H9 (cell line): ENCODE measurements at regions not wholly inside any gene's neighbourhood (a gene's known extent, or its start where the extent isn't known, plus 50 kb on each side); places are given as distances from the start of the nearest gene placed in this dataset.

Experiments
- DNase-seq: peaks from one replicate; pipeline ENCODE4 v3.0.0-alpha.2; 2017
- H2AFZ ChIP-seq: one replicate; pipeline ENCODE4 v1.6.1; 2013; ENCODE audit warnings: mild to moderate bottlenecking, low read length, control low read depth, moderate library complexity
- H2AK5ac ChIP-seq: 2 replicates; pipeline ENCODE4 v1.6.1; 2013; ENCODE audit warnings: low read length, control low read depth, mixed read lengths; ENCODE audit not compliant: insufficient read length
- H2BK120ac ChIP-seq: one replicate; pipeline ENCODE4 v1.6.1; 2013; ENCODE audit warnings: low read depth, mild to moderate bottlenecking, low read length, control low read depth, inconsistent platforms; ENCODE audit not compliant: poor library complexity, severe bottlenecking
- H2BK12ac ChIP-seq: 2 replicates; pipeline ENCODE4 v1.6.1; 2013; ENCODE audit warnings: low read length, control low read depth, mixed read lengths, low read depth; ENCODE audit not compliant: insufficient read length
- H2BK15ac ChIP-seq: 2 replicates; pipeline ENCODE4 v1.6.1; 2013; ENCODE audit warnings: low read depth, low read length, control low read depth
- H2BK20ac ChIP-seq: one replicate; pipeline ENCODE4 v1.6.1; 2013; ENCODE audit warnings: low read depth, mild to moderate bottlenecking, low read length, control low read depth, inconsistent platforms; ENCODE audit not compliant: poor library complexity, severe bottlenecking
- H2BK5ac ChIP-seq: 2 replicates; pipeline ENCODE4 v1.6.1; 2013; ENCODE audit warnings: low read length, control low read depth, mixed read lengths; ENCODE audit not compliant: insufficient read length
- H3K14ac ChIP-seq: 2 replicates; pipeline ENCODE4 v1.6.1; 2013; ENCODE audit warnings: low read length, control low read depth; ENCODE audit not compliant: insufficient read depth
- H3K18ac ChIP-seq: 2 replicates; pipeline ENCODE4 v1.6.1; 2013; ENCODE audit warnings: low read depth, mild to moderate bottlenecking, mixed read lengths, low read length, control low read depth; ENCODE audit not compliant: insufficient read length
- H3K23ac ChIP-seq: 2 replicates; pipeline ENCODE4 v1.6.1; 2013; ENCODE audit warnings: low read length, control low read depth, mixed read lengths, low read depth; ENCODE audit not compliant: insufficient read length
- H3K23me2 ChIP-seq: 2 replicates; pipeline ENCODE4 v1.6.1; 2013; ENCODE audit warnings: low read depth, mild to moderate bottlenecking, mixed read lengths, low read length, control low read depth; ENCODE audit not compliant: insufficient read length, poor library complexity, severe bottlenecking
- H3K27ac ChIP-seq: 2 replicates; pipeline ENCODE4 v1.5.1; 2013; ENCODE audit warnings: low read length, control low read depth, mixed read lengths, low read depth; ENCODE audit not compliant: insufficient read length
- H3K27me3 ChIP-seq: 2 replicates; pipeline ENCODE4 v1.6.1; 2013; ENCODE audit warnings: low read length, control low read depth, inconsistent platforms; ENCODE audit not compliant: insufficient read depth
- H3K4ac ChIP-seq: 2 replicates; pipeline ENCODE4 v1.6.1; 2013; ENCODE audit warnings: low read depth, mild to moderate bottlenecking, control low read depth, inconsistent platforms, low read length, moderate library complexity
- H3K4me1 ChIP-seq: 2 replicates; pipeline ENCODE4 v1.6.1; 2013; ENCODE audit warnings: low read length, control low read depth, inconsistent platforms; ENCODE audit not compliant: insufficient read depth
- H3K4me2 ChIP-seq: 2 replicates; pipeline ENCODE4 v1.6.1; 2013; ENCODE audit warnings: low read length, control low read depth, mixed read lengths; ENCODE audit not compliant: insufficient read length, insufficient read depth
- H3K56ac ChIP-seq: 2 replicates; pipeline ENCODE4 v1.6.1; 2013; ENCODE audit warnings: low read depth, mild to moderate bottlenecking, mixed read lengths, low read length, control low read depth; ENCODE audit not compliant: insufficient read length
- H3K79me1 ChIP-seq: 2 replicates; pipeline ENCODE4 v1.6.1; 2013; ENCODE audit warnings: low read depth, mild to moderate bottlenecking, moderate library complexity, low read length, control low read depth, inconsistent platforms; ENCODE audit not compliant: insufficient read depth, poor library complexity, severe bottlenecking
- H3K79me2 ChIP-seq: 2 replicates; pipeline ENCODE4 v1.6.1; 2013; ENCODE audit warnings: low read length, control low read depth, inconsistent platforms; ENCODE audit not compliant: insufficient read depth
- H3K9ac ChIP-seq: 2 replicates; pipeline ENCODE4 v1.6.1; 2013; ENCODE audit warnings: low read length, control low read depth, mixed read lengths; ENCODE audit not compliant: insufficient read length; ENCODE audit errors: extremely low read depth
- H3K9me3 ChIP-seq: one replicate; pipeline ENCODE4 v1.6.1; 2013; ENCODE audit warnings: low read depth, low read length, inconsistent platforms; ENCODE audit not compliant: control insufficient read depth
- H3T11ph ChIP-seq: one replicate; pipeline ENCODE4 v1.6.1; 2013; ENCODE audit warnings: mild to moderate bottlenecking, low read length, control low read depth, inconsistent platforms
- H4K20me1 ChIP-seq: one replicate; pipeline ENCODE4 v1.6.1; 2013; ENCODE audit not compliant: control insufficient read depth, insufficient read length, insufficient read depth
- H4K5ac ChIP-seq: 2 replicates; pipeline ENCODE4 v1.6.1; 2013; ENCODE audit warnings: low read depth, mild to moderate bottlenecking, mixed read lengths, low read length, control low read depth; ENCODE audit not compliant: insufficient read length
- H4K8ac ChIP-seq: replicated peaks from 2 replicates; pipeline ENCODE4 v1.6.1; 2013; ENCODE audit warnings: low read length, control low read depth, mixed read lengths, low read depth; ENCODE audit not compliant: insufficient read length
- H4K91ac ChIP-seq: 2 replicates; pipeline ENCODE4 v1.6.1; 2013; ENCODE audit warnings: low read depth, mild to moderate bottlenecking, moderate library complexity, mixed read lengths, low read length, control low read depth; ENCODE audit not compliant: insufficient read length
- H3K27ac Mint-ChIP-seq, 3 experiments: 2 replicates in 2 of 3; 3 replicates in 1 of 3; pipeline ENCODE4 v1.8.0; 2020 to 2021; ENCODE audit warnings: mixed read lengths in 3 of 3, mild to moderate bottlenecking in 1 of 3, moderate library complexity in 1 of 3
- H3K27me3 Mint-ChIP-seq: 2 replicates; pipeline ENCODE4 v1.8.0; 2021; ENCODE audit warnings: low read depth, mild to moderate bottlenecking, moderate library complexity, mixed read lengths
- H3K36me3 Mint-ChIP-seq, 3 experiments: 2 replicates in 2 of 3; 3 replicates in 1 of 3; pipeline ENCODE4 v1.8.0; 2020 to 2021; ENCODE audit warnings: low read depth in 3 of 3, mixed read lengths in 3 of 3; ENCODE audit not compliant: insufficient read depth in 1 of 3
- H3K4me1 Mint-ChIP-seq, 2 experiments: 2 replicates each; pipeline ENCODE4 v1.8.0; 2020; ENCODE audit warnings: mixed read lengths in 2 of 2
- H3K4me3 Mint-ChIP-seq, 2 experiments: 2 replicates in 1 of 2; 3 replicates in 1 of 2; pipeline ENCODE4 v1.8.0; 2020 to 2021; ENCODE audit warnings: mild to moderate bottlenecking in 2 of 2, mixed read lengths in 2 of 2, moderate library complexity in 1 of 2
- H3K9me3 Mint-ChIP-seq, 2 experiments: 2 replicates in 1 of 2; 3 replicates in 1 of 2; pipeline ENCODE4 v1.8.0; 2020; ENCODE audit warnings: mild to moderate bottlenecking in 2 of 2, mixed read lengths in 2 of 2, moderate library complexity in 1 of 2
- CTCF ChIP-seq: fragments of 200-600 bp; sonication (generic); conservative IDR thresholded peaks from 3 replicates; pipeline ENCODE4 v1.8.0; 2021; ENCODE audit warnings: antibody characterized with exemption, mild to moderate bottlenecking
- whole genome bisulfite sequencing: extraction: QIAGEN DNeasy Blood & Tissue Kit; methylation state at CpG from one replicate; pipeline ENCODE4 v1.1.7; 2013; ENCODE audit warnings: missing lambda C conversion rate, low lambda C conversion rate, mixed read lengths; ENCODE audit not compliant: insufficient read length; ENCODE audit errors: extremely low coverage; 5-methylcytosine and 5-hydroxymethylcytosine counted together

GRCh38 chr6:4478098-4478497 lies 298.1 kb upstream of the CDYL start:
- Histone ChIP-seq H3K27me3 (peaks cover 2% of the 10 kb centered on the region; the same call in 1 of the 2 replicates), H3K18ac (no peak overlapping the region), H2BK12ac (no peak overlapping the region), H3K4me2 (no peak overlapping the region), H3K79me2 (no peaks in the 10 kb centered on the region), H4K5ac (no peak overlapping the region), H3K79me1 (no peaks in the 10 kb centered on the region), H3K23ac (no peak overlapping the region), H2BK120ac (no peak overlapping the region), H3T11ph (no peak overlapping the region), H4K8ac (no peak overlapping the region), H3K4me1 (peaks cover 9% of the 10 kb centered on the region; the same call in 1 of the 2 replicates), H3K9me3 (no peaks in the 10 kb centered on the region), H4K91ac (no peak overlapping the region), H3K23me2 (no peaks in the 10 kb centered on the region), H3K14ac (no peak overlapping the region), H3K56ac (no peak overlapping the region), H2AK5ac (no peak overlapping the region), H2BK5ac (no peak overlapping the region), H2BK15ac (no peak overlapping the region), H4K20me1 (no peaks in the 10 kb centered on the region), H3K9ac (no peak overlapping the region), H3K4ac (no peak overlapping the region), H2AFZ (no peak overlapping the region), H3K27ac (no peak overlapping the region), H2BK20ac (no peak overlapping the region)
- H3K9me3 Mint-ChIP-seq = no peaks in the 10 kb centered on the region; a peak in 2 of 5 replicates
- no peak overlapping the region for H3K27ac Mint-ChIP-seq
- no peak for DNase-seq
- WGBS = no CpG with 5 or more reads among the region's 3 CpGs
- peaks cover 27 to 28% of the 10 kb centered on the region in 2 experiments for H3K4me1 Mint-ChIP-seq
- no peak overlapping the region for H3K4me3 Mint-ChIP-seq
- H3K27me3 Mint-ChIP-seq = peaks cover 19% of the 10 kb centered on the region
- no peak for TF ChIP-seq CTCF
- H3K36me3 Mint-ChIP-seq = peaks cover 0 to 1% (median 0%) of the 10 kb centered on the region in 3 experiments; a peak in 2 of 7 replicates
